Uterus (tissue), 2 donors: ENCODE measurements at regions not wholly inside any gene's neighbourhood (a gene's known extent, or its start where the extent isn't known, plus 50 kb on each side); places are given as distances from the start of the nearest gene placed in this dataset.

Source experiments
- POLR2A ChIP-seq, 2 donors: fragments of 450-650 bp; IDR thresholded peaks; one replicate each; pipeline ENCODE4 v1.6.1; 2016; ENCODE audit warnings: antibody characterized with exemption in 2 of 2, mild to moderate bottlenecking in 1 of 2, moderate library complexity in 1 of 2
- TF ChIP-seq, protein P1 (sequence below), 4 experiments: fragments of 200-600 bp in 2 of 4; fragments of 450-650 bp in 2 of 4; sonication (generic) in 2 of 4; IDR thresholded peaks; one replicate each; pipeline ENCODE4 v1.5.1; 2016 to 2019; ENCODE audit warnings: antibody characterized with exemption in 4 of 4, mild to moderate bottlenecking in 2 of 4, moderate library complexity in 1 of 4

DNA sequence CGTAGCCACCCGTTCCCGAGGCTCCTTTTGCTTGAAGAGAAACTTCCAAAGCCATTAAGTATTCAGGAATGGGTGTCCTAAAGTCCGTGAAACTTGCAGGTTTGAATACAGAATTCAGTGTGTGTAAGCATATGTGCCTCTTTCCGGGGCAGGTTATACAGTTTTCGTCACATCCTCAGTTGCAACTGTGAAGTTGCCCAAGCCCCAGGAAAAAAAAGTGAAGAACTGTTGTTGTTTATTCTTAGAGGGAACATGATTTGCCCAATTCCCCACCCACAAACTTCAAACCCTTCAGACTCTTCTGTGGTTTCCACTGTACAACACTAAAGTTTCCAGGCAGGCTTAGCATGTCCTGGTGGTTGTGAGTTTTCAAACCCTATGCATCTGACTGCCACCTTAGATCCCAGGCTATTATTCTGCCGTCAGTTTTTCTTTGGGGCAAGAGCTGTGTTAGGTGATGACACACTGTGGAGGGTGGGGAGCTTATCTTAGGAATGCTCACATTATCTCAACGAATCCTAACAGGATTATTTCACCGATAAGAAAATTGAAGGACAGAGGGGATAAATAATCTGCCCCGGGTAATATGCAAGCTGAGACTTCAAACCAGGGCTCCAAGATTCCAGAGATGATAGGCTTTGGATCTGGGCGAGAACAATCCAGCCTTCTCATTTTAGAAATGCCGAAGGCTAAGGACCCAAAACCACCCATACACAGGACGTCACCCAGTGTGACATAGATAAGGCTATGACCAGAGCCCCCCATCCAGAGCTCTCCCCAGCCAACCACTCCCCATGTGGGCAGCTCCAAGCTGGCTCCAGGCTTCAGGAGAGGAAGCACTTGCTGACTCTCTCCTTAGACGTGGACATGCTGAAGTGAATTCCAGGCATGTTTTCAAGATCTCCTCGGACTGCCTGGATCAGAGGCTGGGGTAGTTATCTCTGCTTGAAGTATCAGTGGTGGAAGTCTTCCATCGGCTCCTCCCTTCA, 81.7 kb upstream of the AFDN start:
- no peak for TF ChIP-seq POLR2A (IDR thresholded peaks at IDR 0.05)
- TF ChIP-seq, protein P1, sequence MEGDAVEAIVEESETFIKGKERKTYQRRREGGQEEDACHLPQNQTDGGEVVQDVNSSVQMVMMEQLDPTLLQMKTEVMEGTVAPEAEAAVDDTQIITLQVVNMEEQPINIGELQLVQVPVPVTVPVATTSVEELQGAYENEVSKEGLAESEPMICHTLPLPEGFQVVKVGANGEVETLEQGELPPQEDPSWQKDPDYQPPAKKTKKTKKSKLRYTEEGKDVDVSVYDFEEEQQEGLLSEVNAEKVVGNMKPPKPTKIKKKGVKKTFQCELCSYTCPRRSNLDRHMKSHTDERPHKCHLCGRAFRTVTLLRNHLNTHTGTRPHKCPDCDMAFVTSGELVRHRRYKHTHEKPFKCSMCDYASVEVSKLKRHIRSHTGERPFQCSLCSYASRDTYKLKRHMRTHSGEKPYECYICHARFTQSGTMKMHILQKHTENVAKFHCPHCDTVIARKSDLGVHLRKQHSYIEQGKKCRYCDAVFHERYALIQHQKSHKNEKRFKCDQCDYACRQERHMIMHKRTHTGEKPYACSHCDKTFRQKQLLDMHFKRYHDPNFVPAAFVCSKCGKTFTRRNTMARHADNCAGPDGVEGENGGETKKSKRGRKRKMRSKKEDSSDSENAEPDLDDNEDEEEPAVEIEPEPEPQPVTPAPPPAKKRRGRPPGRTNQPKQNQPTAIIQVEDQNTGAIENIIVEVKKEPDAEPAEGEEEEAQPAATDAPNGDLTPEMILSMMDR (IDR thresholded peaks at IDR 0.05): no peak
